ENCODE measurements at regions not wholly inside any gene's neighbourhood (a gene's known extent, or its start where the extent isn't known, plus 50 kb on each side); places are given as distances from the start of the nearest gene placed in this dataset.
A peak's percentile ranks its signal among the peaks of the same experiment; 100 is the strongest.

GRCh38 chr7:41459183-41459582 lies 243.7 kb downstream of the INHBA start:
- Histone ChIP-seq H3K4me1 (no peaks in the 10 kb centered on the region), H3K27ac (no peak overlapping the region), H3K36me3 (no peaks in the 10 kb centered on the region), H3K9me3 (no peaks in the 10 kb centered on the region), H3K4me3 (no peak overlapping the region), H3K27me3 (ENCODE audit: low read depth) (no peaks in the 10 kb centered on the region)
- TF ChIP-seq CTCF (IDR thresholded peaks at IDR 0.05): no peak
- ATAC-seq (peak in 1 of 2 donors; percentile 52), DNase-seq (no peak)
- intact Hi-C loops (cut with DNase I): no loop called here

GRCh38 chr7:41457832-41458437 lies 245.0 kb downstream of the INHBA start:
- intact Hi-C loops (cut with DNase I): no loop called here
- Histone ChIP-seq H3K4me1 (no peaks in the 10 kb centered on the region), H3K27me3 (ENCODE audit: low read depth) (no peaks in the 10 kb centered on the region), H3K27ac (no peak overlapping the region), H3K4me3 (no peak overlapping the region), H3K9me3 (no peaks in the 10 kb centered on the region), H3K36me3 (no peaks in the 10 kb centered on the region)
- TF ChIP-seq CTCF (IDR thresholded peaks at IDR 0.05): no peak
- ATAC-seq (no peak), DNase-seq (no peak)

GRCh38 chr7:41451826-41452225 lies 251.1 kb downstream of the INHBA start:
- no peak for TF ChIP-seq CTCF (IDR thresholded peaks at IDR 0.05)
- intact Hi-C loops (cut with DNase I): no loop called here
- DNase-seq: no peak

GRCh38 chr7:41449694-41450093 lies 253.2 kb downstream of the INHBA start:
- Histone ChIP-seq H3K4me3 (no peak overlapping the region), H3K36me3 (no peaks in the 10 kb centered on the region), H3K27me3 (ENCODE audit: low read depth) (no peaks in the 10 kb centered on the region), H3K4me1 (no peaks in the 10 kb centered on the region), H3K27ac (no peak overlapping the region), H3K9me3 (no peaks in the 10 kb centered on the region)
- no peak for ATAC-seq
- intact Hi-C loops (cut with DNase I): no loop called here
- no peak for DNase-seq
- TF ChIP-seq CTCF (IDR thresholded peaks at IDR 0.05): no peak

More at GRCh38 chr7:41451826-41452225, 251.1 kb downstream of the INHBA start:
- H3K27me3 ChIP-seq (ENCODE audit: low read depth): no peaks in the 10 kb centered on the region
- no peak overlapping the region for H3K4me3 ChIP-seq
- no peak for ATAC-seq
- no peaks in the 10 kb centered on the region for H3K4me1 ChIP-seq
- no peaks in the 10 kb centered on the region for H3K9me3 ChIP-seq
- no peak overlapping the region for H3K27ac ChIP-seq
- no peaks in the 10 kb centered on the region for H3K36me3 ChIP-seq

- no peak overlapping the region for H3K4me3 ChIP-seq
- no peaks in the 10 kb centered on the region for H3K27me3 ChIP-seq (ENCODE audit: low read depth)
- DNase-seq: no peak
- no peak overlapping the region for H3K27ac ChIP-seq
- intact Hi-C loops (cut with DNase I): no loop called here
- H3K36me3 ChIP-seq: no peaks in the 10 kb centered on the region
- H3K4me1 ChIP-seq: no peaks in the 10 kb centered on the region
- ATAC-seq: no peak
- no peak for TF ChIP-seq CTCF (IDR thresholded peaks at IDR 0.05)
- H3K9me3 ChIP-seq: no peaks in the 10 kb centered on the region
These were observed 253.6 kb downstream of the INHBA start for GRCh38 chr7:41449286-41449685.
